Left lung (tissue), 4 donors: ENCODE measurements at regions not wholly inside any gene's neighbourhood (a gene's known extent, or its start where the extent isn't known, plus 50 kb on each side); places are given as distances from the start of the nearest gene placed in this dataset.

Experiments used
- ATAC-seq: fragments of 200-7000 bp; cut with Tn5 transposase; one replicate; pipeline ENCODE4 v1.9.1; 2020; ENCODE audit warnings: moderate library complexity
- DNase-seq, 4 donors: peaks; one replicate each; pipeline ENCODE4 v3.0.0-alpha.2; 2013 to 2020
- H3K27ac ChIP-seq, 2 donors: fragments of 200-600 bp; sonication (generic) in 1 of 2; one replicate each; pipeline versions ENCODE4 v1.5.0 to v1.8.0; 2020 to 2021
- H3K27me3 ChIP-seq, 2 donors: fragments of 200-600 bp; sonication (generic) in 1 of 2; one replicate each; pipeline versions ENCODE4 v1.5.0 to v1.8.0; 2020 to 2021
- H3K36me3 ChIP-seq, 2 donors: fragments of 200-600 bp; sonication (generic) in 1 of 2; one replicate each; pipeline versions ENCODE4 v1.5.0 to v1.8.0; 2020 to 2021
- H3K4me1 ChIP-seq, 2 donors: fragments of 200-600 bp; one replicate each; pipeline ENCODE4 v1.8.0; 2021
- H3K4me3 ChIP-seq, 2 donors: fragments of 200-600 bp; sonication (generic) in 1 of 2; one replicate each; pipeline versions ENCODE4 v1.5.0 to v1.8.0; 2020 to 2021; ENCODE audit warnings: mild to moderate bottlenecking in 1 of 2
- H3K9me3 ChIP-seq, 2 donors: fragments of 200-600 bp; sonication (generic) in 1 of 2; one replicate each; pipeline versions ENCODE4 v1.5.0 to v1.8.0; 2020 to 2021
- CTCF ChIP-seq, 2 donors: fragments of 200-600 bp; sonication (generic) in 1 of 2; IDR thresholded peaks; one replicate each; pipeline versions ENCODE4 v1.5.0 to v1.8.0; 2021; ENCODE audit warnings: antibody characterized with exemption in 2 of 2
- intact Hi-C, 2 donors: fragments of 100-400 bp; cut with DNase I; formaldehyde crosslinking; loops; one replicate each; pipeline versions ENCODE4 v1.11.2 to v1.14.2; 2022
- donor health status: DM: no; HTN: yes; CAD: no.
- donor health status: DM: no; HTN: no; CAD: no.

GRCh38 chr22:33971561-33971961 is 51.3 kb upstream of the LARGE1 start:
- Histone ChIP-seq H3K9me3 (no peaks in the 10 kb centered on the region), H3K4me1 (no peaks in the 10 kb centered on the region), H3K27ac (no peak overlapping the region), H3K27me3 (no peaks in the 10 kb centered on the region), H3K36me3 (no peaks in the 10 kb centered on the region), H3K4me3 (no peak overlapping the region)
- intact Hi-C loops, result no loop called here
- ATAC-seq, result no peak
- no peak for TF ChIP-seq CTCF (IDR thresholded peaks at IDR 0.05)
- no peak for DNase-seq

- intact Hi-C loops, result no loop called here
- no peaks in the 10 kb centered on the region for H3K27me3 ChIP-seq
- ATAC-seq, result no peak
These were observed 55.6 kb upstream of the LARGE1 start for GRCh38 chr22:33975841-33976240.

GRCh38 chr22:33983558-33983957 is 63.3 kb upstream of the LARGE1 start:
- no peak overlapping the region for H3K27ac ChIP-seq
- intact Hi-C loops, result no loop called here
- no peak overlapping the region for H3K4me3 ChIP-seq
- H3K27me3 ChIP-seq, result no peaks in the 10 kb centered on the region
- no peaks in the 10 kb centered on the region for H3K9me3 ChIP-seq
- no peaks in the 10 kb centered on the region for H3K36me3 ChIP-seq
- no peak for TF ChIP-seq CTCF (IDR thresholded peaks at IDR 0.05)
- no peaks in the 10 kb centered on the region for H3K4me1 ChIP-seq
- ATAC-seq (no peak), DNase-seq (no peak)

More at GRCh38 chr22:33975841-33976240, 55.6 kb upstream of the LARGE1 start:
- no peaks in the 10 kb centered on the region for H3K4me1 ChIP-seq
- TF ChIP-seq CTCF (IDR thresholded peaks at IDR 0.05), result no peak
- no peaks in the 10 kb centered on the region for H3K9me3 ChIP-seq
- no peak for DNase-seq
- H3K36me3 ChIP-seq, result no peaks in the 10 kb centered on the region
- no peak overlapping the region for H3K27ac ChIP-seq
- H3K4me3 ChIP-seq, result no peak overlapping the region

- Histone ChIP-seq H3K36me3 (no peaks in the 10 kb centered on the region), H3K4me1 (no peaks in the 10 kb centered on the region), H3K27me3 (no peaks in the 10 kb centered on the region), H3K4me3 (no peak overlapping the region), H3K27ac (no peak overlapping the region), H3K9me3 (no peaks in the 10 kb centered on the region)
- DNase-seq (no peak), ATAC-seq (no peak)
- intact Hi-C loops, result no loop called here
- no peak for TF ChIP-seq CTCF (IDR thresholded peaks at IDR 0.05)
These were observed 63.9 kb upstream of the LARGE1 start for GRCh38 chr22:33984211-33984610.

GRCh38 chr22:33984656-33985285 is 64.5 kb upstream of the LARGE1 start:
- intact Hi-C loops, result no loop called here
- no peaks in the 10 kb centered on the region for H3K27me3 ChIP-seq
- ATAC-seq (no peak), DNase-seq (peak in 1 of 4 donors; percentile 4)
- no peaks in the 10 kb centered on the region for H3K9me3 ChIP-seq
- H3K4me1 ChIP-seq, result no peaks in the 10 kb centered on the region
- H3K27ac ChIP-seq, result no peak overlapping the region
- H3K4me3 ChIP-seq, result no peak overlapping the region
- no peaks in the 10 kb centered on the region for H3K36me3 ChIP-seq
- no peak for TF ChIP-seq CTCF (IDR thresholded peaks at IDR 0.05)
